Naive B cell (primary cell): ENCODE measurements at regions not wholly inside any gene's neighbourhood (a gene's known extent, or its start where the extent isn't known, plus 50 kb on each side); places are given as distances from the start of the nearest gene placed in this dataset.
"Not testable (repeated sequence)": the region's sequence is repeated elsewhere in the genome, so short reads cannot be mapped to it uniquely, and the experiment has no call there.

Source experiments
- ATAC-seq, 2 donors: fragments of 150-1000 bp; cut with Tn5 transposase; 2 replicates each; pipeline ENCODE4 v1.10.0; 2021; ENCODE audit warnings: low read depth in 2 of 2, mild to moderate bottlenecking in 2 of 2, moderate library complexity in 2 of 2
- DNase-seq: peaks from one replicate; pipeline ENCODE4 v3.0.0; 2022
- H3K27ac Mint-ChIP-seq, 6 donors: one replicate each; pipeline ENCODE4 v1.8.0; 2020 to 2022; ENCODE audit warnings: mild to moderate bottlenecking in 6 of 6, mixed read lengths in 6 of 6, moderate library complexity in 5 of 6, inconsistent platforms in 2 of 6
- H3K27me3 Mint-ChIP-seq, 3 donors: one replicate each; pipeline ENCODE4 v1.8.0; 2021 to 2022; ENCODE audit warnings: mixed read lengths in 3 of 3, mild to moderate bottlenecking in 1 of 3
- H3K36me3 Mint-ChIP-seq, 2 donors: one replicate each; pipeline ENCODE4 v1.8.0; 2020 to 2022; ENCODE audit warnings: mixed read lengths in 2 of 2, inconsistent platforms in 1 of 2, mild to moderate bottlenecking in 1 of 2
- H3K4me1 Mint-ChIP-seq, 3 donors: one replicate each; pipeline ENCODE4 v1.8.0; 2020 to 2022; ENCODE audit warnings: mixed read lengths in 3 of 3, inconsistent platforms in 1 of 3, mild to moderate bottlenecking in 1 of 3, moderate library complexity in 1 of 3
- H3K4me3 Mint-ChIP-seq, 8 donors: one replicate each; pipeline ENCODE4 v1.8.0; 2020 to 2022; ENCODE audit warnings: mild to moderate bottlenecking in 8 of 8, mixed read lengths in 8 of 8, moderate library complexity in 8 of 8, inconsistent platforms in 2 of 8
- H3K9me3 Mint-ChIP-seq, 7 donors: one replicate each; pipeline ENCODE4 v1.8.0; 2020 to 2022; ENCODE audit warnings: mixed read lengths in 7 of 7, mild to moderate bottlenecking in 5 of 7, inconsistent platforms in 2 of 7, moderate library complexity in 1 of 7

DNA sequence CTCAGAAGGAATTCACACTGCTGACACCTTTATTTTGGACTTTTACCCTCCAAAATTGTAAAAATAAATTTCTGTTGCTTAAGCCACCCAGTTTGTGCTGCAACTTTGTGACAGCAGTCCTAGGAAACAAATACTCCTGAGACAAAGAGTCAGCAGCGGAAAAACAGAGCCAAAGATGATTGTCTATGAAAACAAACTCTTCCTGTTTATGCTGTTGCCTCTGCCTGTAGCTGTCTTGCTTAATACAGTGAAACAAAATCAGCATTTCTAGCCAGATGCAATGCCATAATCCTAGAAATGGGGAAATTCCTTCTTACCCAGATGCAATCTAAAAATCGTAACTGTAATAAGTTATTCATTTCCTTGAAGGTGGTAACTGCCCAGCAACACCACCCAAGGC is 387.5 kb upstream of the ATP11B start:
- ATAC-seq (no peak), DNase-seq (no peak)
- Mint-ChIP-seq H3K27me3 (peaks cover 0 to 5% (median 0%) of the 10 kb centered on the region in 3 donors), H3K9me3 (peaks cover 0 to 11% (median 2%) of the 10 kb centered on the region in 7 donors), H3K27ac (no peak overlapping the region), H3K4me1 (no peaks in the 10 kb centered on the region), H3K4me3 (no peak overlapping the region), H3K36me3 (no peaks in the 10 kb centered on the region)

- Mint-ChIP-seq H3K27ac (no peak overlapping the region), H3K4me1 (no peaks in the 10 kb centered on the region), H3K9me3 (peaks cover 0 to 9% (median 2%) of the 10 kb centered on the region in 7 donors), H3K36me3 (no peaks in the 10 kb centered on the region), H3K27me3 (peaks cover 0 to 5% (median 0%) of the 10 kb centered on the region in 3 donors), H3K4me3 (no peak overlapping the region)
- no peak for ATAC-seq
- no peak for DNase-seq
These were observed 386.5 kb upstream of the ATP11B start for GRCh38 chr3:182406786-182407185.

DNA sequence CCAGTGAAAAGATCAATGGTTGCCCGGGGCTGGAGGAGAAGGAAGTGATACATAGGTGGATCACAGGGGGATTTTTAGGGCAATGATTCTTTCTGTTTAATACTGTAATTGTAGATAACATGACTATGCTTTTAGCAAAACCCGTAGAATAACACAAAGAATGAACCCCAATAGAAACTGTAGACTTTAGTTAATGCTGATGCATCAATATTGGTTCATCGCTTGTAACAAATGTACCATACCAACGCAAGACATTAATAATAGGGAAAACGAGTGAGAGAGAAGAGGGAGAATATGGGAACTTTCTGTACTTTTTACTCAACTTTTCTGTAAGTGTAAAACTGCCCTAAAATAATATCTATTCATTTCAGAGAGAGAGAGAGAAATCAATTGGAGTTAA is 383.3 kb upstream of the ATP11B start:
- Mint-ChIP-seq H3K36me3 (no peaks in the 10 kb centered on the region), H3K4me1 (peaks cover 0 to 3% (median 0%) of the 10 kb centered on the region in 3 donors), H3K27ac (no peak overlapping the region), H3K27me3 (peaks cover 0 to 5% (median 0%) of the 10 kb centered on the region in 3 donors), H3K9me3 (peaks cover 0 to 4% (median 1%) of the 10 kb centered on the region in 7 donors), H3K4me3 (no peak overlapping the region)
- DNase-seq (no peak), ATAC-seq (no peak)

DNA sequence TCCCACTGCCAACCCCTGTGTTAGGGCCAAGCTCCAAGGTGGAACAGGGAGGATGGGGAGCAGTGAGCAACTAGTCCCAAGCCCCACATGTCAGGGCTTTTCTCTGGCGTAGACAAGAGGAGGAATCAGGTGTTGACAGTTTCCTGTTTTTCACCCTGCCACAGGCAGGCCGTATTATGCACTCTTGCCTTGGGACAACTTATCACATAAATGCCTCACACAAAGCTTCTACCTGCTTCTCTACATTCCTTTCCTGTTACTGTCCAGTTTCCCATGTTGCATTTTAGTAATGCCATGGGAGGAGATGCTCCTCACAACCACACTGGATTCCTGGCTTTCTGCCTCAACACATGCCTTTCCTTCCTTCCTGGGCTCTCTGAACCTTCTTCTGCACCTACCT is 381.2 kb upstream of the ATP11B start:
- H3K36me3 Mint-ChIP-seq: no peaks in the 10 kb centered on the region
- no peak overlapping the region for H3K27ac Mint-ChIP-seq
- H3K27me3 Mint-ChIP-seq: peaks cover 0 to 5% (median 0%) of the 10 kb centered on the region in 3 donors
- H3K4me3 Mint-ChIP-seq: no peak overlapping the region
- DNase-seq (no peak), ATAC-seq (no peak)
- peaks cover 0 to 4% (median 1%) of the 10 kb centered on the region in 7 donors for H3K9me3 Mint-ChIP-seq
- peaks cover 0 to 3% (median 0%) of the 10 kb centered on the region in 3 donors for H3K4me1 Mint-ChIP-seq

DNA sequence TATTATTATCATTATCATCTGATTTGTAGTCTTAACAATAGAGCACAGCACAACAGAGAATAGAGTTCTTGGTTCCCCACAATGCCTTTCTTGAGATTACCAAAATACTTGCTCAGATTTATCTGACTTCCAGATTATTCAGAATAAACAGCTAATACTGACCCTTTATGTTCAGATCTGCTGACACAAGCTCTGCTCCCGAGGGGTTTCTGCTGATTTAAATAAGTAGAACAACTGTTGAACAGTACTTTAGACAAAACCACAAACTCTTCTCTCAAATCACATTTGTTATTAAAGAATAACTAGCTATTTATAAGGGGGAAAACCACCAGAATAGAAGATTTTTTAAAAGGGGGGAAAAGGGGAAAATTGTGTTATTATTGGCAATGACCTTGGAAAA is 380.2 kb upstream of the ATP11B start:
- ATAC-seq: no peak
- no peaks in the 10 kb centered on the region for H3K36me3 Mint-ChIP-seq

GRCh38 chr3:182413682-182414081 is 379.6 kb upstream of the ATP11B start:
- Mint-ChIP-seq H3K36me3 (no peaks in the 10 kb centered on the region), H3K4me1 (peaks cover 0 to 3% (median 0%) of the 10 kb centered on the region in 3 donors), H3K27me3 (no peaks in the 10 kb centered on the region), H3K9me3 (peaks cover 0 to 4% (median 0%) of the 10 kb centered on the region in 7 donors), H3K4me3 (no peak overlapping the region), H3K27ac (no peak overlapping the region)
- ATAC-seq (no peak), DNase-seq (no peak)

More for the DNA sequence above, 380.2 kb upstream of the ATP11B start:
- H3K27ac Mint-ChIP-seq: no peak overlapping the region
- peaks cover 0 to 3% (median 0%) of the 10 kb centered on the region in 3 donors for H3K4me1 Mint-ChIP-seq
- H3K4me3 Mint-ChIP-seq: no peak overlapping the region
- no peak for DNase-seq
- peaks cover 0 to 4% (median 0%) of the 10 kb centered on the region in 7 donors for H3K9me3 Mint-ChIP-seq
- H3K27me3 Mint-ChIP-seq: no peaks in the 10 kb centered on the region

DNA sequence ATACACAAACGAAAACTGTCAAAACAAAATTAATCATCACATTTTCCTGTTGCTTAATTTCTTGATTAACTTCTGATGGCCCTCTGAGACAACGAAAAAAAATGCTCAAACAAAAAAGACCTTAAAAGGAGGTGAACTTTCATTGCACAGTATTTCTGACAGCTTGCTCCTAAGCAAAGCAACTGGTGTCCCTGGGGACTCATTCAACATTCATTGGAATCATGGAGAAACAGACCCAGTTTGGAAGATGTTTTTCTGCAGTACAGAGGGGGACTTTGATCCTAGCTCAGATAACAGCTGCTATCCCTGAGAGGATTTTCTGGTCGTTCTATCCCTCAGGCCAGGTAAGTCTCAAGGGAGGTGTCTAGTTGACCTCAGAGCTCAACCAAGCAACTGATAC is 378.7 kb upstream of the ATP11B start:
- no peaks in the 10 kb centered on the region for H3K36me3 Mint-ChIP-seq
- no peak for DNase-seq
- no peak for ATAC-seq

DNA sequence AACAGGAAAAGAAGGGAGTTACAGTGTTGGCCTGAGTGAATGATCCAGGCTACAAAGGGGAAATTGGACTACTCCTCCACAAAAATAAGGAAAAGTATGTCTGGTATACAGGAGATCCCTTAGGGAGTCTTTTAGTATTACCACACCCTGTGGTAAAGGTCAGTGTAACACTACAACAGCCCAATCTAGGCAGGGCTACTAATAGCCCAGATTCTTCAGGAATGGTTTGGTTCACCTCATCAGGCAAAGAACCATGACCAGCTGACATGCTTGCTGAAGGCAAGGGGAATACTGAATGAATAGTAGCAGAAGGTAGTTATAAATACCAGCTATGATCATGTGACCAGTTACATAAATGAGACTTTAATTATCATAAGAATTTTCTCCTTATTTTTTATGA is 372.6 kb upstream of the ATP11B start:
- H3K27me3 Mint-ChIP-seq: no peaks in the 10 kb centered on the region
- ATAC-seq: no peak
- no peaks in the 10 kb centered on the region for H3K4me1 Mint-ChIP-seq
- no peak for DNase-seq
- no peaks in the 10 kb centered on the region for H3K36me3 Mint-ChIP-seq
- H3K27ac Mint-ChIP-seq: no peak overlapping the region
- no peak overlapping the region for H3K4me3 Mint-ChIP-seq
- peaks cover 0 to 8% (median 0%) of the 10 kb centered on the region in 7 donors for H3K9me3 Mint-ChIP-seq

More for the DNA sequence above, 378.7 kb upstream of the ATP11B start:
- Mint-ChIP-seq H3K9me3 (peaks cover 0 to 4% (median 0%) of the 10 kb centered on the region in 7 donors), H3K4me1 (peaks cover 0 to 3% (median 0%) of the 10 kb centered on the region in 3 donors), H3K27ac (no peak overlapping the region), H3K27me3 (no peaks in the 10 kb centered on the region), H3K4me3 (no peak overlapping the region)

DNA sequence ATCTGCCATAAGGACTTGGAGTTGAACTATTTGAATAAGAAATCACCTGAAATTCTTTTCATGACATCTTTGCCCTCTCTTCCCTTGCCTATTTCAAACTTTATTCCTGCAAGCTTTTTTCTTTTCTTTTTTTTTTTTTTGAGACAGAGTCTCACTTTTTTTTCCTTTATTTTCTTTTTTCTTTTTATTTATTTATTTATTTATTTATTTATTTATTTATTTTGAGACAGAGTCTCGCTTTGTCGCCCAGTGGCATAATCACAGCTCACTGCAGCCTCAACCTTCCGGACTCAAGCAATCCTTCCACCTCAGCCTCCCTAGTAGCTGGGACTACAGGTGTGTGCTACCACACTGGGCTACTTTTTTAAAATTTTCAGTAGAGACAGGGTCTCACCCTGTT is 369.3 kb upstream of the ATP11B start:
- H3K4me3 Mint-ChIP-seq: no peak overlapping the region

GRCh38 chr3:182425926-182426718 is 367.2 kb upstream of the ATP11B start:
- not testable (repeated sequence) for ATAC-seq, DNase-seq, H3K36me3 Mint-ChIP-seq, H3K9me3 Mint-ChIP-seq, H3K27ac Mint-ChIP-seq, H3K4me1 Mint-ChIP-seq, H3K27me3 Mint-ChIP-seq, H3K4me3 Mint-ChIP-seq

More for the DNA sequence above, 369.3 kb upstream of the ATP11B start:
- DNase-seq: no peak
- no peaks in the 10 kb centered on the region for H3K36me3 Mint-ChIP-seq
- no peaks in the 10 kb centered on the region for H3K27me3 Mint-ChIP-seq
- peaks cover 0 to 8% (median 0%) of the 10 kb centered on the region in 7 donors for H3K9me3 Mint-ChIP-seq
- ATAC-seq: no peak
- H3K27ac Mint-ChIP-seq: no peak overlapping the region
- H3K4me1 Mint-ChIP-seq: no peaks in the 10 kb centered on the region

DNA sequence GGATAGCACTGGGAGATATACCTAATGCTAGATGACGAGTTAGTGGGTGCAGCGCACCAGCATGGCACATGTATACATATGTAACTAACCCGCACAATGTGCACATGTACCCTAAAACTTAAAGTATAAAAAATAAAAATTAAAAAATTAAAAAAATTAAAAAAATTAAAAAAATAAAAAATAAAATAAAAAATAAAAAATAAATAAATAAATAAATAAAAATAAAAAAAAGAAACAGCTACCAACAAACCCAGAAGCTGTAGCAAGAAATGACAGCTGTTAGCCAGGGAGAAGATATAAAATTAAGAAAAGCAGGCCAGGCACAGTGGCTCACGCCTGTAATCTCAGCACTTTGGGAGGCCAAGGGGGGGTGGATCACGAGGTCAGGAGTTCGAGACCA is 361.3 kb upstream of the ATP11B start:
- H3K27me3 Mint-ChIP-seq: not testable (repeated sequence)

DNA sequence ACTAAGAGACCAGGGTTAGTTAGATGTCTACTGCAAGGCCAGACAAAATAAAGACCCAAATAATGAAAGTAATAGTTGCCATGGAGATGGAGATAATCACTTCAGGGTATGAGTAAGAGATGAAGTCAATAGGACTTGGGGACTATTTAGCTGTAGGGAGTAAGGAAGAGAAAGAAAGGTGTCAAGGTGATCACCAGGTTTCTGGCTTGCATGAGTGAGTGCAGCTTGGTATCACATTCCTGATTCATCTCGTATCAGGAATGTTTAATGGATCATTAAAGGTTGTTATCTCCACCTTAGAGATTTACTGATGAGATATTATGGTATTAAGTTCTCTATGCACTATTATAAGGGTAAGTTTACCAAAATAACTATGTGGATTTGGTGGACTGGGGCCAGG is 357.4 kb upstream of the ATP11B start:
- no peaks in the 10 kb centered on the region for H3K4me1 Mint-ChIP-seq
- H3K27ac Mint-ChIP-seq: no peak overlapping the region
- no peak for DNase-seq
- peaks cover 0 to 4% (median 0%) of the 10 kb centered on the region in 7 donors for H3K9me3 Mint-ChIP-seq
- ATAC-seq: no peak
- H3K36me3 Mint-ChIP-seq: no peaks in the 10 kb centered on the region
- no peaks in the 10 kb centered on the region for H3K27me3 Mint-ChIP-seq
- no peak overlapping the region for H3K4me3 Mint-ChIP-seq

More for the DNA sequence above, 361.3 kb upstream of the ATP11B start:
- H3K4me1 Mint-ChIP-seq, H3K27ac Mint-ChIP-seq, ATAC-seq, H3K9me3 Mint-ChIP-seq, H3K4me3 Mint-ChIP-seq, DNase-seq, H3K36me3 Mint-ChIP-seq: not testable (repeated sequence)

DNA sequence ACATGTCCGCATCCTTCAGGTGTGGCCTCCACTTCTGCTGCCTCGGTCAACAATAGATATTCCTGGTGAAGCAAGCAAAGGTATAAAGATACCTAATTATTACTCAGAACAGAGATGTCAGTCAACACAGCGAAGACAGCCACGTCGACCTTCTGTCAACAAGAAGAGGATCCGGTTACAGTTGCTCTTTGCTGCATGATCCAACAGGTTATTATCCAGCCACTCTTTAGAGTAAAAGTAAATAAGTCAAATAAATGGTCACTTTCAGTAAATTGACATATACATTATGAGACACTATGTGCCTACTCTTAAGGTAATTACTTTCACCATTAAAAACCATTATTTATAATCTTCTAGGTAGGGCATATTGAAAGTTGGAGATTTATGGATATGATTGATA is 356.8 kb upstream of the ATP11B start:
- Mint-ChIP-seq H3K27ac (no peak overlapping the region), H3K27me3 (no peaks in the 10 kb centered on the region), H3K4me3 (no peak overlapping the region), H3K36me3 (no peaks in the 10 kb centered on the region), H3K4me1 (no peaks in the 10 kb centered on the region), H3K9me3 (peaks cover 0 to 4% (median 0%) of the 10 kb centered on the region in 7 donors)
- ATAC-seq: no peak
- DNase-seq: no peak

- Mint-ChIP-seq H3K27me3 (no peaks in the 10 kb centered on the region), H3K4me1 (no peaks in the 10 kb centered on the region), H3K27ac (no peak overlapping the region), H3K4me3 (no peak overlapping the region), H3K9me3 (peaks cover 0 to 4% (median 0%) of the 10 kb centered on the region in 7 donors), H3K36me3 (no peaks in the 10 kb centered on the region)
- DNase-seq (no peak), ATAC-seq (no peak)
These were observed 354.9 kb upstream of the ATP11B start for GRCh38 chr3:182438398-182438797.
